Stimulated activated naive CD8-positive, alpha-beta T cell treated with anti-CD3 and anti-CD28 coated beads, Interleukin-15, amount 100 ng/mL, for 72 hours (primary cell): ENCODE measurements at regions not wholly inside any gene's neighbourhood (a gene's known extent, or its start where the extent isn't known, plus 50 kb on each side); places are given as distances from the start of the nearest gene placed in this dataset.

Experiments used
- ATAC-seq: fragments of 150-1000 bp; cut with Tn5 transposase; 2 replicates; pipeline ENCODE4 v1.10.0; 2021; ENCODE audit warnings: mild to moderate bottlenecking, moderate library complexity
- DNase-seq, 2 donors: peaks; one replicate each; pipeline ENCODE4 v3.0.0; 2021 to 2022
- H3K27ac Mint-ChIP-seq, 2 donors: one replicate each; pipeline ENCODE4 v1.8.0; 2022; ENCODE audit warnings: mild to moderate bottlenecking in 2 of 2, mixed read lengths in 2 of 2, moderate library complexity in 2 of 2
- H3K27me3 Mint-ChIP-seq: one replicate; pipeline ENCODE4 v1.8.0; 2022; ENCODE audit warnings: mixed read lengths
- H3K4me1 Mint-ChIP-seq: one replicate; pipeline ENCODE4 v1.8.0; 2022; ENCODE audit warnings: mild to moderate bottlenecking, mixed read lengths
- H3K4me3 Mint-ChIP-seq, 2 donors: one replicate each; pipeline ENCODE4 v1.8.0; 2022; ENCODE audit warnings: mild to moderate bottlenecking in 2 of 2, mixed read lengths in 2 of 2, moderate library complexity in 1 of 2
- H3K9me3 Mint-ChIP-seq, 2 donors: one replicate each; pipeline ENCODE4 v1.8.0; 2022; ENCODE audit warnings: mixed read lengths in 2 of 2

GRCh38 chr1:168945870-168946269 lies 160.6 kb upstream of the ATP1B1 start:
- no peak for DNase-seq
- no peak overlapping the region for H3K4me3 Mint-ChIP-seq
- H3K9me3 Mint-ChIP-seq: no peaks in the 10 kb centered on the region
- no peaks in the 10 kb centered on the region for H3K4me1 Mint-ChIP-seq
- ATAC-seq: no peak
- H3K27ac Mint-ChIP-seq: no peak overlapping the region
- H3K27me3 Mint-ChIP-seq: peaks cover 26% of the 10 kb centered on the region

GRCh38 chr1:168947041-168947440 lies 159.4 kb upstream of the ATP1B1 start:
- ATAC-seq (no peak), DNase-seq (no peak)
- no peak overlapping the region for H3K4me3 Mint-ChIP-seq
- no peak overlapping the region for H3K27ac Mint-ChIP-seq
- H3K9me3 Mint-ChIP-seq: no peaks in the 10 kb centered on the region
- H3K27me3 Mint-ChIP-seq: peaks cover 24% of the 10 kb centered on the region
- no peaks in the 10 kb centered on the region for H3K4me1 Mint-ChIP-seq

GRCh38 chr1:168949672-168950071 lies 156.8 kb upstream of the ATP1B1 start:
- H3K4me3 Mint-ChIP-seq: no peak overlapping the region
- no peaks in the 10 kb centered on the region for H3K9me3 Mint-ChIP-seq

GRCh38 chr1:168957818-168958217 lies 148.7 kb upstream of the ATP1B1 start:
- Mint-ChIP-seq H3K4me3 (no peak overlapping the region), H3K4me1 (no peaks in the 10 kb centered on the region), H3K9me3 (no peaks in the 10 kb centered on the region), H3K27ac (no peak overlapping the region), H3K27me3 (no peaks in the 10 kb centered on the region)
- ATAC-seq (no peak), DNase-seq (no peak)

More at GRCh38 chr1:168949672-168950071, 156.8 kb upstream of the ATP1B1 start:
- Mint-ChIP-seq H3K27me3 (peaks cover 8% of the 10 kb centered on the region), H3K4me1 (no peaks in the 10 kb centered on the region), H3K27ac (no peak overlapping the region)
- ATAC-seq (no peak), DNase-seq (no peak)

GRCh38 chr1:168958562-168959289 lies 147.8 kb upstream of the ATP1B1 start:
- H3K9me3 Mint-ChIP-seq: no peaks in the 10 kb centered on the region
- H3K27me3 Mint-ChIP-seq: no peaks in the 10 kb centered on the region
- no peak overlapping the region for H3K27ac Mint-ChIP-seq
- H3K4me3 Mint-ChIP-seq: no peak overlapping the region
- no peaks in the 10 kb centered on the region for H3K4me1 Mint-ChIP-seq
- no peak for DNase-seq
- ATAC-seq: no peak

- DNase-seq (no peak), ATAC-seq (no peak)
- Mint-ChIP-seq H3K4me3 (no peak overlapping the region), H3K9me3 (no peaks in the 10 kb centered on the region), H3K27me3 (no peaks in the 10 kb centered on the region), H3K27ac (no peak overlapping the region), H3K4me1 (peaks cover 5% of the 10 kb centered on the region)
Measured at GRCh38 chr1:168959382-168959781, 147.1 kb upstream of the ATP1B1 start.

GRCh38 chr1:168960114-168960513 lies 146.4 kb upstream of the ATP1B1 start:
- no peak overlapping the region for H3K4me3 Mint-ChIP-seq
- ATAC-seq: no peak
- peaks cover 9% of the 10 kb centered on the region for H3K4me1 Mint-ChIP-seq
- DNase-seq: no peak
- H3K9me3 Mint-ChIP-seq: no peaks in the 10 kb centered on the region
- no peaks in the 10 kb centered on the region for H3K27me3 Mint-ChIP-seq
- no peak overlapping the region for H3K27ac Mint-ChIP-seq

- no peak overlapping the region for H3K4me3 Mint-ChIP-seq
- ATAC-seq: no peak
- H3K9me3 Mint-ChIP-seq: no peaks in the 10 kb centered on the region
- no peak for DNase-seq
- peaks cover 9% of the 10 kb centered on the region for H3K4me1 Mint-ChIP-seq
- no peaks in the 10 kb centered on the region for H3K27me3 Mint-ChIP-seq
- H3K27ac Mint-ChIP-seq: no peak overlapping the region
Measured at GRCh38 chr1:168960595-168960994, 145.9 kb upstream of the ATP1B1 start.

GRCh38 chr1:168963601-168964000 lies 142.9 kb upstream of the ATP1B1 start:
- ATAC-seq (no peak), DNase-seq (no peak)
- Mint-ChIP-seq H3K4me3 (no peak overlapping the region), H3K27ac (peak overlapping the region in 1 of 2 donors; percentile 10), H3K27me3 (no peaks in the 10 kb centered on the region), H3K9me3 (no peaks in the 10 kb centered on the region), H3K4me1 (peaks cover 9% of the 10 kb centered on the region)

- ATAC-seq (no peak), DNase-seq (no peak)
- Mint-ChIP-seq H3K27me3 (no peaks in the 10 kb centered on the region), H3K9me3 (no peaks in the 10 kb centered on the region), H3K4me3 (no peak overlapping the region), H3K4me1 (peaks cover 9% of the 10 kb centered on the region), H3K27ac (no peak overlapping the region)
Measured at GRCh38 chr1:168964478-168964877, 142.0 kb upstream of the ATP1B1 start.

- no peaks in the 10 kb centered on the region for H3K27me3 Mint-ChIP-seq
- H3K4me3 Mint-ChIP-seq: no peak overlapping the region
- H3K9me3 Mint-ChIP-seq: no peaks in the 10 kb centered on the region
- no peak for DNase-seq
- H3K27ac Mint-ChIP-seq: peak overlapping the region in 1 of 2 donors; percentile 36
- peaks cover 9% of the 10 kb centered on the region for H3K4me1 Mint-ChIP-seq
- ATAC-seq: no peak
Measured at GRCh38 chr1:168966217-168966616, 140.3 kb upstream of the ATP1B1 start.

GRCh38 chr1:168966636-168967035 lies 139.9 kb upstream of the ATP1B1 start:
- Mint-ChIP-seq H3K27me3 (no peaks in the 10 kb centered on the region), H3K4me1 (peaks cover 9% of the 10 kb centered on the region), H3K9me3 (no peaks in the 10 kb centered on the region), H3K4me3 (no peak overlapping the region), H3K27ac (peak overlapping the region; percentile 36 to 59)
- DNase-seq: no peak
- ATAC-seq: no peak

- H3K27ac Mint-ChIP-seq: no peak overlapping the region
- no peaks in the 10 kb centered on the region for H3K9me3 Mint-ChIP-seq
- ATAC-seq (no peak), DNase-seq (no peak)
- no peaks in the 10 kb centered on the region for H3K4me1 Mint-ChIP-seq
- no peak overlapping the region for H3K4me3 Mint-ChIP-seq
- H3K27me3 Mint-ChIP-seq: no peaks in the 10 kb centered on the region
Measured at GRCh38 chr1:168970926-168971659, 135.4 kb upstream of the ATP1B1 start.

- Mint-ChIP-seq H3K27ac (no peak overlapping the region), H3K4me3 (no peak overlapping the region), H3K9me3 (no peaks in the 10 kb centered on the region), H3K4me1 (no peaks in the 10 kb centered on the region), H3K27me3 (no peaks in the 10 kb centered on the region)
- DNase-seq (no peak), ATAC-seq (no peak)
Measured at GRCh38 chr1:168972225-168972624, 134.3 kb upstream of the ATP1B1 start.

GRCh38 chr1:168972887-168973286 lies 133.6 kb upstream of the ATP1B1 start:
- H3K9me3 Mint-ChIP-seq: no peaks in the 10 kb centered on the region
- H3K27ac Mint-ChIP-seq: no peak overlapping the region
- DNase-seq (no peak), ATAC-seq (no peak)
- H3K4me1 Mint-ChIP-seq: no peaks in the 10 kb centered on the region
- no peak overlapping the region for H3K4me3 Mint-ChIP-seq
- H3K27me3 Mint-ChIP-seq: no peaks in the 10 kb centered on the region

- H3K27ac Mint-ChIP-seq: no peak overlapping the region
- H3K27me3 Mint-ChIP-seq: no peaks in the 10 kb centered on the region
- no peak for ATAC-seq
- no peak for DNase-seq
- H3K4me1 Mint-ChIP-seq: no peaks in the 10 kb centered on the region
- H3K4me3 Mint-ChIP-seq: no peak overlapping the region
- peaks cover 0 to 9% of the 10 kb centered on the region in 2 donors for H3K9me3 Mint-ChIP-seq
Measured at GRCh38 chr1:168974117-168974516, 132.4 kb upstream of the ATP1B1 start.
